T-helper 1 cell (primary cell): ENCODE measurements at regions not wholly inside any gene's neighbourhood (a gene's known extent, or its start where the extent isn't known, plus 50 kb on each side); places are given as distances from the start of the nearest gene placed in this dataset.
"Not testable (repeated sequence)": the region's sequence is repeated elsewhere in the genome, so short reads cannot be mapped to it uniquely, and the experiment has no call there.

Source experiments
- DNase-seq, 5 donors: peaks; one replicate each; pipeline ENCODE4 v3.0.0-alpha.2; 2012 to 2020

GRCh38 chr11:25625094-25625493, 706.8 kb upstream of the ANO3 start:
- DNase-seq: no peak

GRCh38 chr11:25628030-25628429, 703.9 kb upstream of the ANO3 start:
- DNase-seq: no peak

DNA sequence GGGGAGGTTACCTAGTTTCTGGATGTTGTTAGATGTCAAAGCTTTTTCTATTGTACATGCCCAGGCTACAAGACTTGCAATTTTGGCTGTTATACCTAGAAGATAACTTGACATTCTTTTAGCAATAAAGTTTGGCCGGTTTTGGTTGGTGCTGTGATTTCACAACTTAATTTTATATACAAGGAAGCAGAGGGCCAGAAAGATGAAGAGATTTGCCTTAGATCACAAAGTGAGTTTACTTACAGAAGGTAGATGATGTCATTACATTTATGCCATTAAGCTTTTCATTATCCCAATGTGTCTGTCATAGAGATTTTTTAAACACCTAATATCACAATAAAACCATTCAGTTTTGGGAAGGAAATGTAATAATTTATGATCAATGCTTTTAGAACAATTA, 698.7 kb upstream of the ANO3 start:
- DNase-seq: no peak

- DNase-seq: not testable (repeated sequence)
These were observed 682.7 kb upstream of the ANO3 start for GRCh38 chr11:25649220-25649619.

- no peak for DNase-seq
These were observed 681.6 kb upstream of the ANO3 start for GRCh38 chr11:25650319-25650718.

- no peak for DNase-seq
These were observed 676.3 kb upstream of the ANO3 start for GRCh38 chr11:25655636-25656035.

DNA sequence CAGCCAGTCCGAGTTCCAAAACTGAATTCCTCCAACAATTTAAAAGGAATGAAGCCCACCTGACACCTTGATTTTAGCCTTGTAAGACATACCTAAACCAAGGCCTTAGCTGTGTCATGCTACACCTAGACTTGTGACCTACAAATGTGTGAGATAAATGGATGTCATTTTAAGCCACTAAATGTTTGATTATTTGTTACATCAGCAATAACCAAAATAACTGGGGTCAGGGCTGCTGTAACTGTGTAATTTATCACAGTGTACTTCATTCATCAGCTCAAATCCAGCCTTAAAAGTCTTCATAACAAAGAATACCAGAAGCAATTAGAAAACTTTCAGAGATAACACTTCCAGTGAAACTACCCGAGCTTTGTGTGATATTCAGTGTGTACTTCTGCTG, 673.0 kb upstream of the ANO3 start:
- DNase-seq: no peak

DNA sequence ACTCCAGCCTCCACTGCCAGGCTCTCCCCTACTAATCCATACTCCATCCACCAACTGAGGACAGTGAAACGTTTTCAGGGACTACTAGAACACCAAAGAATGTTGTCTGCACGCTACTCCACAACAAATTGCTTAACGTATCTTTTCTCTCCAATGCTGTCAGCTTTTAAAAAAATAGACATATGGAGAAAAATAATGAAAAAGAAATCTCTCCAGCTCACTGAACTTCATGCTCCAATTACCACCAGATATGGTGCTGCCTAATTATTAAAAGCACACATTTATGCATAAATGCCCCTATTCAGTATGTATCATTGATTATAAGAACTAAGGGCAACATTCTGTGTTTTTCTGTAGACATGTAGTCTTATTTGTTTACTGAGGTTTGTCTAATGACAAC, 672.2 kb upstream of the ANO3 start:
- no peak for DNase-seq

DNA sequence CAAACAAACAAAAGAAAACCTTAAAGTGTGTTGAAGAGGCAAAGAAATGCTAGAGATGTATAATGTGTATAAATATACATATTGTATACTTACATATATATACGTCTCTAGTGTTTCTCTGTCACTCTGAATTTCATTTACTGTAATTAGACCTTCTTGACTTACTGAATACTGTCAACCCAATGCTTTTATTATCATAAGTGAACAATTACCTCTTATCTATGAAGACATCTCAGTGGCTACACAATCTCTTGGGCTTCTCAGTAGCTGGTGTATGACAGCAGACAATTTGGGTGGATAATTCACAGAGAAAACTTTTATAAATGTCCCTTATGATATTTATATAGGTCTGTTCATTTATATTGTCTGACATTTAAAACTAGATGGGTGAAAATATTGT, 664.1 kb upstream of the ANO3 start:
- no peak for DNase-seq

GRCh38 chr11:25691959-25692358, 640.0 kb upstream of the ANO3 start:
- no peak for DNase-seq

DNA sequence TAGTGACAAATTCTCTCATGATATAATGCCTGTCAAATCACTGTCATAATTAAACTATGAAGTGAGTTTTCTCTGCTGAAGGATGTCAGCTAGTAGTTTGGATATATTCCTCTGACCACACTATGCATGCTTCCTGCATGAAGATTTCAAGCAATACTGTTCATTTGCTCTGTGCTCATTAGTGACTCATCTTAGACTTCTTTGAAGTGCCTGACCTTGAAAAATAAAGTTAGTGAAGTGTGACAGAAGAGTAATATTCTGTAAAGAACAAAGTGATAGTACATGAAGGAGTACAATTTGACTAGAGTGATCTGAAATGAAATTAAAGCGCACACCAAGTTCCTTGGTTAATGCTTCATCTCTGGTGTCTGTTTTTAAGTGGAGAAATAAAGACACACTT, 629.5 kb upstream of the ANO3 start:
- no peak for DNase-seq

DNA sequence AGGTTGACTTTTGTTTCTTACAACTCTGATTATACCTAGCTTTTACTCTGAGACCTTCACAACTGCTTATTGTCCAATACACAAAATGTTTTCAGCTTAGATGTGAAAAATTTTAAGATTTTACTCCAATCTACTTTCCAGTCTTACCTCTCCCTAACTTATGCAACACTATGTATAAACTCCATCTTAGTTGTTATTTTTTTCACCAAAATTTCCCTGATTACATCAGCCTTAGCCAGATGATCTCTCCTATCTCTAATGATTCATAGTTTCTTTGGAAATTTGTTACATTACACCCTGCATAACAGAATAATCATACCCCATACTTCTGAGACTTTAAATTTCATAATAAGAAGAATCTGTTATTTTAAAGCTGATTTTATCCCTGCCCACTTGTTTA, 621.0 kb upstream of the ANO3 start:
- no peak for DNase-seq

- no peak for DNase-seq
These were observed 604.0 kb upstream of the ANO3 start for GRCh38 chr11:25727944-25728343.

DNA sequence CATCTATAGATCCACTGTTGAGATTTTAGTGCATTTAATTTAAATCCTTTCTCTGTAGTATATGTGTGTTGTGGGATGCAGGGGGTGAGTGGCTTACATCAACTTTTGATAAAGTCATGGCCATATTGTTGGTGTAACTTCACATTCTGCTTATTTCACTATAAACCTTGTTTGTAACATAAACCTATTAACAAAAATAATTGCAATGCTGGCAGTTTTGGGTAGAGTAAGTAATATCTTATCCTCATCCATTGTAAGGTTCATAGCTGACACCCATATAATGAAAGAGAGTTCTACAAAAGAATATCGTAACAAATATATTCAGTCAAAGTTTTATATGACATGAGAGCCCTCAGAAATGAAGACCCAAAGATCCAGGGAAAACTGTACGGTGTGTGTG, 601.7 kb upstream of the ANO3 start:
- DNase-seq: no peak

GRCh38 chr11:25733777-25734176, 598.2 kb upstream of the ANO3 start:
- DNase-seq: no peak

DNA sequence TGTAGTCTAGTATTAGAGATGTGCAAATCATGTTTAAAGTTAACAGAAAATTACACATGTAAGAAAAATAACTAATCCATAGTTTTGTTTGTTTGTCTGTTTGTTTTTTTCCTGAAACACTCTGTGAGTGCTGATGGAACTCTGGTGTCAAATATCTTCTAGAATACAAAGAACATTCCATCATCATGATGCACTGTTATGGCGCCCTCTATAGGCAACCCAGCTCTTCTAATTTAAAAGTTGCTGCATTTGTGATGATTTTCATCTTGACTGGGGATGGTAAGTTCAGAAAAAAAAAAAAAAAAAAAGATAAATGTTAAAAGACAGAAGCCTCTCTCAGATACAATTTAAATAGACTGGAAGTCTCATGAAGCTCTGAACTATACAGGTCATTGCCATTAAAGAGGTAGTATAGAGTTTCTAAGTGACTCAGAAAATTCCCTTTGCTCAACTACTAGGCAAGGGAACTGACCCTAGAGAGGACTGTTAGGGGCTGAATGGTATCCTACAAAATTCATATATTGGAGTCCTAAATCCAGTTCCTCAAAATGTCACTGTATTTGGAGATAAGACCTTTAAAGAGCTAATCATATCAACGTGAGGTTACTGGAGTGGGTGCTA, 597.2 kb upstream of the ANO3 start:
- DNase-seq: no peak

GRCh38 chr11:25737071-25737675, 594.8 kb upstream of the ANO3 start:
- no peak for DNase-seq

GRCh38 chr11:25741886-25742285, 590.0 kb upstream of the ANO3 start:
- DNase-seq: no peak

DNA sequence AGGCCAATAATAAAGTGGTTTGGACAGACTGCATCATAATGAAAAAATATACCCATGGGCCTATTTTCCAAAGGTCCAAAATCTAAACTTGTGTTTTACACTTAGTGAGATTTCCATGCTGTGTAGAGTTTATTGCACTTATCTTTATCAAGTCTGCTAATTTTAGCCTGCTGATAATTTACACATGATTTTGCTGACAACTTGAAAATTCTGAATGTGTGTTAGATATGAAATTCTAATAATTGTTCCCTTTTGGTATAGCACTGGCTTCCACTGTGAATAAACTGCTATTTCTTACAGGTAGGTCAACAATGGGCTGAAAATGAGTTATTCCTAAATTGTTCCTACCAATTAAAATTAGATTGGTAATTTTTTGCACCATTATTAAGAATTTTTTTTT, 589.1 kb upstream of the ANO3 start:
- DNase-seq: no peak

DNA sequence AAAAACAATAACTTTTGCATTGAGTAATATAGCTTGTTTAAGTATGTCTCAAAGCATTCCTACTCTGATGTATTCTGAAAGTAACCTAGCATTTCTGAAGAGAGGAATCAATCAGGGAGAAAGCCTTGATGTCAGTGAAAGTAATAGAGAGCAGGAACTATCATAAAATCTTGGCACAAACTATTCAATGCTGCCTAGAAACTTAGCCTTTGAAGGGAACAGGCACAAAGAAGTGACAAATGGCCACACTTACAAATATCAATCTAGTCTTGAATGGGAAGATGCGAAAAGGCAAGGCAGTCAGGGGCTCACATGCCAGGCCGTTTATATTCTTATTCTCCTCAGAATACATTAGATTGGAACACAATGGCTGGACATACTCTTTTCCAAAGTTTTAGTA, 576.5 kb upstream of the ANO3 start:
- DNase-seq: no peak

GRCh38 chr11:25755918-25756584, 575.9 kb upstream of the ANO3 start:
- DNase-seq: no peak

GRCh38 chr11:25758145-25758661, 573.7 kb upstream of the ANO3 start:
- no peak for DNase-seq

GRCh38 chr11:25766332-25767015, 565.5 kb upstream of the ANO3 start:
- no peak for DNase-seq

GRCh38 chr11:25769287-25769686, 562.6 kb upstream of the ANO3 start:
- DNase-seq: no peak
